H9 (cell line): ENCODE measurements at regions not wholly inside any gene's neighbourhood (a gene's known extent, or its start where the extent isn't known, plus 50 kb on each side); places are given as distances from the start of the nearest gene placed in this dataset.

Experiments
- DNase-seq: peaks from one replicate; pipeline ENCODE4 v3.0.0-alpha.2; 2017
- H2AFZ ChIP-seq: one replicate; pipeline ENCODE4 v1.6.1; 2013; ENCODE audit warnings: mild to moderate bottlenecking, low read length, control low read depth, moderate library complexity
- H2AK5ac ChIP-seq: 2 replicates; pipeline ENCODE4 v1.6.1; 2013; ENCODE audit warnings: low read length, control low read depth, mixed read lengths; ENCODE audit not compliant: insufficient read length
- H2BK120ac ChIP-seq: one replicate; pipeline ENCODE4 v1.6.1; 2013; ENCODE audit warnings: low read depth, mild to moderate bottlenecking, low read length, control low read depth, inconsistent platforms; ENCODE audit not compliant: poor library complexity, severe bottlenecking
- H2BK12ac ChIP-seq: 2 replicates; pipeline ENCODE4 v1.6.1; 2013; ENCODE audit warnings: low read length, control low read depth, mixed read lengths, low read depth; ENCODE audit not compliant: insufficient read length
- H2BK15ac ChIP-seq: 2 replicates; pipeline ENCODE4 v1.6.1; 2013; ENCODE audit warnings: low read depth, low read length, control low read depth
- H2BK20ac ChIP-seq: one replicate; pipeline ENCODE4 v1.6.1; 2013; ENCODE audit warnings: low read depth, mild to moderate bottlenecking, low read length, control low read depth, inconsistent platforms; ENCODE audit not compliant: poor library complexity, severe bottlenecking
- H2BK5ac ChIP-seq: 2 replicates; pipeline ENCODE4 v1.6.1; 2013; ENCODE audit warnings: low read length, control low read depth, mixed read lengths; ENCODE audit not compliant: insufficient read length
- H3K14ac ChIP-seq: 2 replicates; pipeline ENCODE4 v1.6.1; 2013; ENCODE audit warnings: low read length, control low read depth; ENCODE audit not compliant: insufficient read depth
- H3K18ac ChIP-seq: 2 replicates; pipeline ENCODE4 v1.6.1; 2013; ENCODE audit warnings: low read depth, mild to moderate bottlenecking, mixed read lengths, low read length, control low read depth; ENCODE audit not compliant: insufficient read length
- H3K23ac ChIP-seq: 2 replicates; pipeline ENCODE4 v1.6.1; 2013; ENCODE audit warnings: low read length, control low read depth, mixed read lengths, low read depth; ENCODE audit not compliant: insufficient read length
- H3K23me2 ChIP-seq: 2 replicates; pipeline ENCODE4 v1.6.1; 2013; ENCODE audit warnings: low read depth, mild to moderate bottlenecking, mixed read lengths, low read length, control low read depth; ENCODE audit not compliant: insufficient read length, poor library complexity, severe bottlenecking
- H3K27ac ChIP-seq: 2 replicates; pipeline ENCODE4 v1.5.1; 2013; ENCODE audit warnings: low read length, control low read depth, mixed read lengths, low read depth; ENCODE audit not compliant: insufficient read length
- H3K27me3 ChIP-seq: 2 replicates; pipeline ENCODE4 v1.6.1; 2013; ENCODE audit warnings: low read length, control low read depth, inconsistent platforms; ENCODE audit not compliant: insufficient read depth
- H3K4ac ChIP-seq: 2 replicates; pipeline ENCODE4 v1.6.1; 2013; ENCODE audit warnings: low read depth, mild to moderate bottlenecking, control low read depth, inconsistent platforms, low read length, moderate library complexity
- H3K4me1 ChIP-seq: 2 replicates; pipeline ENCODE4 v1.6.1; 2013; ENCODE audit warnings: low read length, control low read depth, inconsistent platforms; ENCODE audit not compliant: insufficient read depth
- H3K4me2 ChIP-seq: 2 replicates; pipeline ENCODE4 v1.6.1; 2013; ENCODE audit warnings: low read length, control low read depth, mixed read lengths; ENCODE audit not compliant: insufficient read length, insufficient read depth
- H3K56ac ChIP-seq: 2 replicates; pipeline ENCODE4 v1.6.1; 2013; ENCODE audit warnings: low read depth, mild to moderate bottlenecking, mixed read lengths, low read length, control low read depth; ENCODE audit not compliant: insufficient read length
- H3K79me1 ChIP-seq: 2 replicates; pipeline ENCODE4 v1.6.1; 2013; ENCODE audit warnings: low read depth, mild to moderate bottlenecking, moderate library complexity, low read length, control low read depth, inconsistent platforms; ENCODE audit not compliant: insufficient read depth, poor library complexity, severe bottlenecking
- H3K79me2 ChIP-seq: 2 replicates; pipeline ENCODE4 v1.6.1; 2013; ENCODE audit warnings: low read length, control low read depth, inconsistent platforms; ENCODE audit not compliant: insufficient read depth
- H3K9ac ChIP-seq: 2 replicates; pipeline ENCODE4 v1.6.1; 2013; ENCODE audit warnings: low read length, control low read depth, mixed read lengths; ENCODE audit not compliant: insufficient read length; ENCODE audit errors: extremely low read depth
- H3K9me3 ChIP-seq: one replicate; pipeline ENCODE4 v1.6.1; 2013; ENCODE audit warnings: low read depth, low read length, inconsistent platforms; ENCODE audit not compliant: control insufficient read depth
- H3T11ph ChIP-seq: one replicate; pipeline ENCODE4 v1.6.1; 2013; ENCODE audit warnings: mild to moderate bottlenecking, low read length, control low read depth, inconsistent platforms
- H4K20me1 ChIP-seq: one replicate; pipeline ENCODE4 v1.6.1; 2013; ENCODE audit not compliant: control insufficient read depth, insufficient read length, insufficient read depth
- H4K5ac ChIP-seq: 2 replicates; pipeline ENCODE4 v1.6.1; 2013; ENCODE audit warnings: low read depth, mild to moderate bottlenecking, mixed read lengths, low read length, control low read depth; ENCODE audit not compliant: insufficient read length
- H4K8ac ChIP-seq: replicated peaks from 2 replicates; pipeline ENCODE4 v1.6.1; 2013; ENCODE audit warnings: low read length, control low read depth, mixed read lengths, low read depth; ENCODE audit not compliant: insufficient read length
- H4K91ac ChIP-seq: 2 replicates; pipeline ENCODE4 v1.6.1; 2013; ENCODE audit warnings: low read depth, mild to moderate bottlenecking, moderate library complexity, mixed read lengths, low read length, control low read depth; ENCODE audit not compliant: insufficient read length
- H3K27ac Mint-ChIP-seq, 3 experiments: 2 replicates in 2 of 3; 3 replicates in 1 of 3; pipeline ENCODE4 v1.8.0; 2020 to 2021; ENCODE audit warnings: mixed read lengths in 3 of 3, mild to moderate bottlenecking in 1 of 3, moderate library complexity in 1 of 3
- H3K27me3 Mint-ChIP-seq: 2 replicates; pipeline ENCODE4 v1.8.0; 2021; ENCODE audit warnings: low read depth, mild to moderate bottlenecking, moderate library complexity, mixed read lengths
- H3K36me3 Mint-ChIP-seq, 3 experiments: 2 replicates in 2 of 3; 3 replicates in 1 of 3; pipeline ENCODE4 v1.8.0; 2020 to 2021; ENCODE audit warnings: low read depth in 3 of 3, mixed read lengths in 3 of 3; ENCODE audit not compliant: insufficient read depth in 1 of 3
- H3K4me1 Mint-ChIP-seq, 2 experiments: 2 replicates each; pipeline ENCODE4 v1.8.0; 2020; ENCODE audit warnings: mixed read lengths in 2 of 2
- H3K4me3 Mint-ChIP-seq, 2 experiments: 2 replicates in 1 of 2; 3 replicates in 1 of 2; pipeline ENCODE4 v1.8.0; 2020 to 2021; ENCODE audit warnings: mild to moderate bottlenecking in 2 of 2, mixed read lengths in 2 of 2, moderate library complexity in 1 of 2
- H3K9me3 Mint-ChIP-seq, 2 experiments: 2 replicates in 1 of 2; 3 replicates in 1 of 2; pipeline ENCODE4 v1.8.0; 2020; ENCODE audit warnings: mild to moderate bottlenecking in 2 of 2, mixed read lengths in 2 of 2, moderate library complexity in 1 of 2
- CTCF ChIP-seq: fragments of 200-600 bp; sonication (generic); conservative IDR thresholded peaks from 3 replicates; pipeline ENCODE4 v1.8.0; 2021; ENCODE audit warnings: antibody characterized with exemption, mild to moderate bottlenecking

GRCh38 chr2:176566961-176567360, 297.7 kb downstream of the MTX2 start:
- no peak for TF ChIP-seq CTCF
- no peak overlapping the region for H4K91ac ChIP-seq
- DNase-seq: no peak
- Mint-ChIP-seq H3K36me3 (no peaks in the 10 kb centered on the region), H3K27me3 (peaks cover 28% of the 10 kb centered on the region), H3K9me3 (no peaks in the 10 kb centered on the region), H3K4me1 (no peaks in the 10 kb centered on the region), H3K4me3 (no peak overlapping the region), H3K27ac (no peak overlapping the region)
- no peaks in the 10 kb centered on the region for H4K20me1 ChIP-seq
- no peak overlapping the region for H2BK120ac ChIP-seq
- no peak overlapping the region for H2AK5ac ChIP-seq
- H3K23me2 ChIP-seq: no peaks in the 10 kb centered on the region
- no peak overlapping the region for H3K14ac ChIP-seq
- no peak overlapping the region for H3T11ph ChIP-seq
- H4K8ac ChIP-seq: no peak overlapping the region
- no peaks in the 10 kb centered on the region for H3K79me2 ChIP-seq
- no peak overlapping the region for H2BK5ac ChIP-seq
- no peak overlapping the region for H2BK15ac ChIP-seq
- no peak overlapping the region for H4K5ac ChIP-seq
- no peak overlapping the region for H2AFZ ChIP-seq
- H3K4me2 ChIP-seq: no peak overlapping the region
- no peak overlapping the region for H3K23ac ChIP-seq
- H3K27ac ChIP-seq: no peak overlapping the region
- H3K18ac ChIP-seq: no peak overlapping the region
- H3K79me1 ChIP-seq: no peaks in the 10 kb centered on the region
- H3K9me3 ChIP-seq: no peaks in the 10 kb centered on the region
- H3K56ac ChIP-seq: no peak overlapping the region
- H2BK20ac ChIP-seq: no peak overlapping the region
- H2BK12ac ChIP-seq: no peak overlapping the region
- no peaks in the 10 kb centered on the region; the same call in 1 of the 2 replicates for H3K27me3 ChIP-seq
- H3K4ac ChIP-seq: no peak overlapping the region
- no peaks in the 10 kb centered on the region for H3K4me1 ChIP-seq
- no peak overlapping the region for H3K9ac ChIP-seq
